ENCODE measurements at regions not wholly inside any gene's neighbourhood (a gene's known extent, or its start where the extent isn't known, plus 50 kb on each side); places are given as distances from the start of the nearest gene placed in this dataset.
A peak's percentile ranks its signal among the peaks of the same experiment; 100 is the strongest.

DNA sequence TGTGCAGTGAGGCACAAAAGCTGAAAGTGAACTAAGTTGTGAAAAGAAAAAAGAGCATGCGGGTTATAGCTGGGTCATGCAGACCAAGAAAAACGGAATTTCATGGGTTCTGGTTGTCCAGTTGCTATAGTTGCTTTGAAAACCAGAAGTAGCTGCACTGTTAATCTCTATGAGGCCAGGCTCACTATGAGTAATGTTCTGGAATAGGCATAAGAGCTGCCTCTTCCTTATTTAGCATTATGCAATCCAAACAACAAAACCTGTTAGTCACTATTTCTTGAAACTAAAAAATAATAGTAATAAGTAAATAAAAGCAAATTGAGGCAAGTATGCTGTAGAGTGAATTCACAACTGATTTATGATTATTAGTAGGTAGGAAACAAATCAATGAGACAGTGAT is 1383.7 kb downstream of the MRPL39 start:
- no peak for DNase-seq

DNA sequence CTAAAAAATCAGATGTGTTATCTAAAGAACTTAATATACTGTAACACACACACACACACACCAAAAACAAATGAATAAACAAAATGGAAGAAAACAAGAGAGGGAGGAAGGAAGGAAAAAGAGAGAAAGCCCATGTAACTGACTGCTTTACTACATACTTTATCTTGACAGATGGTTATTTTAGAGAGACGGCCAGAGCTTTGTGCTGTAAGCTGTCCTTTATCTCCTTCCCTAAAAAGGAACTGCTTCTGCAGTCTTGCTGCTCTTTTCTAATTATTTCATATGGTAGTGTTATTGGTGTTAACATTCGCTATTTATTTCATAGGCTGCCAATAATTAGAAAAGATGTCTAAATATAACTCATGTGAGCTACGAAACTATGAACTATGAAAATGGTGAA is 1384.6 kb downstream of the MRPL39 start:
- no peak for DNase-seq

DNA sequence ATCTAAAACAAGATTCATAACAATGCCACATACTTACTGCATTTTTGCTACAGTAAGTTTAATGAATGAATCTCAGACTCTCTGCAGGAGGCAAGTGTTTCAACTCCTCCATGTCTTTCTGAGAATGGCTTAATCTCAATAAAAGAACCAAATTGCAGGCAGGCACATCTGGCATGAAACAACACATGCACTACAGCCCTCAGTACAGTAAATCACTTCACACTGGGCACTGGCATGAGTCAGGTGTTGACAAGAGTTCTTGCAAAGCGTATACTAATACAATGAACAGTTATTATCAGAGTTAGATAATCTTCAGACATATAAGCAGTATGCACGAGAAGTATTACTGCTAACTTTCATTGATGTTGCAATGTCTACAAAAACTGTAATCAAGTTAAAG is 1386.8 kb downstream of the MRPL39 start:
- DNase-seq: no peak

DNA sequence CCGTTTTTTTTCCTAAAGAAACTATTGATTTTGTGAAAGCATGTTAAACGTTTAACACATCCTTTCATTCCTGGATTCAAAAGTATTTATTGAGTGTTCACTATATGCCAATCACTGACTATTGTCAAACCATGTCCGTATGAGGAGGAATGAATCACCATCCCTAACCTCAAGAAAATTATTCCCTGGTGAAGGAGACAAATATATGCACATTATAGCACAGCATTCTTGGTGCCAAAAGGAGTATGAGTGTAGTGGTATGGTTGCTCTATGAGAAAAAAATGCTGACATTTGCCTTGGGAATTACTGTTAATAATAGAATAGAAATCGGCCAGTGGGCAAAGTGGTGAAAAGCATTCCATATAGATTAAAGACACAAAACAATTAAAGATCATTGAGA is 1390.1 kb downstream of the MRPL39 start:
- no peak for DNase-seq

DNA sequence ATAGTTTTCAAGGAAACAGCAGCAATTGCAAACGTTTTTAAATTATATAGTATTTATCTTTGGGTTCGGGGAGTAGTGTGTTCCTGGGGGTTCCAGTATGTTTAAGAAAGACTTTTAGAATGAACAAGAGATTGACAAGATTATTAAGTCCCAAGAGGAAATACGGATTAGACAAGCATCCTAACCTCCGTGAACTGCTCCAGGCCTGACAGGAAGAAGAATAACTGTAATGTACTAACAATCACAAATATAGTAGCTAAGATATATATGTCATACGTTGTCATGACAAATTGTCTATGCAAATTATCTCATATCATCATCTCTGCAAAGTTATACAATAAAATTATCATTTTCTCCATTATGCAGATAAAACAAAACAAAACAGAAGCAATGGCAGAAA is 1397.2 kb downstream of the MRPL39 start:
- DNase-seq: no peak

DNA sequence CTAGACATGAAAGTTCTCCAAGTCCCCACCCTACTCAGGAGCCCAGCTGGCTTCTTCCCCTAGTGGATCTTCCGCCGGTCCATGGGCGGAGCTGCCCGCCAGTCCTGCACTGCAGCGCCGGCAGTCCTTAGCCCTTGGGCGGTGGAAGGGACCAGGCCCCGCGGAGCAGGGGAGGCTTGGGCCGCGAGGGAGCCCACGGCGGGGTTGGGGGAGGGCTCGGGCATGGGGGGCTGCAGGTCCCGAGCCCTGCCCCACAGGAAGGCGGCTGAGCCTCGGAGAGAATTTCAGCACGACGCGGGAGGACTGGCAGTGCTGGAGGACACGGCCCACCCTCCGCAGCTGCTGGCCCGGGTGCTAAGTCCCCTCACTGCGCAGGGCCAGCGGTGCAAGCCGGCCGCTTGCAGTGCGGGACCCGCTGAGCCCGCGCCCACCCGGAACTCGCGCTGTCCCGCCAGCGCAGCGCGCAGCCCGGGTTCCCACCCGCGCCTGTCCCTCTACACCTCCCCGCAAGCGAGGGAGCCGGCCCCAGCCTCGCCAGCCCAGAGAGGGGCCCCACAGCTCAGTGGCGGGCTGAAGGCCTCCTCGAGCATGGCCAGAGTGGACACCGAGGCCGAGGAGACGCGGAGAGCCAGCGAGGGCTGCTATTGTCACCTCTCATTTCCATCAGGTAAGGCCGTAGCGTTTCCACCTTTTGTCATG is 1398.6 kb downstream of the MRPL39 start:
- no peak for DNase-seq

DNA sequence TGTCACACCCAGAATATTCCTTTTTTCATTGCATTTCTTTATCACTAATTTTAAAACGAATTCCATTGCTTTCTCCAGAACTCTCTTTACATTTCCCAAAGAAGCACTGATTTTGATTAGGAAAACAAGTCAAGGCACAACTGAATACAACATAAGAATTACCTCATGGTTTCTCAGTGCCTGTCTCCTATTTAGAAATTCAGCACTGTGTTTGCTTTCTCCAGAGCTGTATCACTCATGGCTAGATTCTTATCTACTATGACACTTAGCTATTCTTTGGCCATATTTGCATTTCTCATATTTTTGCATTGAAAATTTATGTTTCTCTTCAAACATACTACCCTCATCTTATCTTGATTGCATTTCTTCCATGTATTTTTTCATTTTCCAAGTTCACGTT is 1402.0 kb downstream of the MRPL39 start:
- DNase-seq: no peak

DNA sequence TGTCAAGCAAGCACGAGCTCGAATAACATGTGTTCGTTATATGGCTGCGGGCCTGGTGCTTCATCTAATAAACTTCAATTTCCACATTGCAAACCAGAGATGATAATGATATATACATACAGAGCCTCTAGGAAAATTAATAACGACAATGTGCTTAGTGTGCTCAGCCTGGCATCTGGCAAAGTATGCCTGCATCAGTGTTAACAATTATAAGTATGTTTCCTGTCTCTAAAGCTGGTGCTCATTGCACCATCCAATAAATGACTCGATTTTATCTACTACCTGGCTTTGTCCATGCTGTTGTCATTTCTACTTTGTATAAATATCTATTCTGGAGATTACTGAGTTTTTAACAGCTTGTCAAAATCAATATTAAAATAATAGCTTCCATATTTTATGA is 1402.6 kb downstream of the MRPL39 start:
- no peak for DNase-seq

DNA sequence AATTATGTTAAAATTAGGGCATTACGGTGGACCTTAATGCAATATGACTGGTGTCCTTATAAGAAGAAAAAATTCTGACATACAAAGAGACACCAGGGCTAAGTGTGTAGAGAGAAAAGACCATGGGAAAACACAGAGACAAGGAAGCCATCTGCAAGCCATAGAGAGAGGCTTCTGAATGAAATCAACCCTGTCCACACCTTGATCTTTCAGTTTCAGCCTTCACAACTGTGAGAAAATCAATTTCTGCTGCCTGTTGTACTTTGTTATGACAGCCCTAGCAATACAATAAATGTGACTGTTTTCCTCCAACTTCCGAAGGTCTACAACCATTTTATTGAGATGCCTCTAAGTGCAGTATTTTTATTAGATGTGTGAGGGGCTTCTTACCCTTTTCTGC is 1407.2 kb downstream of the MRPL39 start:
- DNase-seq: no peak

DNA sequence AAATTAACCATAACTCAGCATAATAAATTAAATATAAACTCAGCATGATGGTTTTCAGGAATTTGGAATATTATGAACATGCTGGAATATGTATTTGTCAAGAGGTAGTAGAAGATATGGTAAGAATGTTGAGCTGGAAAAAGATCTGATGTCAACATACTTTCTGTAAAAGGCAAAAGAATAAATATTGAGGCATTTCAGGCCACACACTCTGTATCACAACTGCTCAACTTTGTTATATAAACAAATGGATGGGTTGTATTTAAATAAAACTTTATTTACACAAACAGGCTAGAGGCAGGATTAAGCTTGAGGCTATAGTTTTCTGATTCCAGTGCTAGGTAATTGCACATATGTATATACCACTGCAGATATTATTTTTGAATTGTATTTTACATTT is 1409.4 kb downstream of the MRPL39 start:
- DNase-seq: no peak

DNA sequence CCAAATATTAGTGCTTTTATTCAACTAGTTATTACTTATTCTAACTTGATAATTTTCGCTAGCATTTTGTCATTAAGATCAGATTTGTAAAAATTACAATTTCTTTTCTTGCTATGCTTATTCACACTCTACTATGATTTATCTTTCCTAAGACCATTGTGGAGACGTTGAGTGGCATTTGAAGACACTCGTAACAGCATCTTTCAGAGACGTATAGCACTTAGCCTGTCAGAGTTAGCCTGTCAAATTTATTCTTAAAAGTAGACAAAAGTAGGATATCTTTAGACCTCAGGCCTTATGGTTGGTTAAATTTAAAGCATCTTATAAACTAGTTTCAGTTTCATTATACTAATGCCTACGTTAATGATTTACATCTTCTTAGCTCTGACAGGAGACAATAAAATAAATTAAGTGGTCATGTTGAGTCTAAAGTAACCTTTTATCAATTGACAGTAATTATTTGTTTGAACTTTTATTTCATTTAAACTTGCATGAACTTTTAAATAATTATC is 1410.1 kb downstream of the MRPL39 start:
- DNase-seq: no peak

DNA sequence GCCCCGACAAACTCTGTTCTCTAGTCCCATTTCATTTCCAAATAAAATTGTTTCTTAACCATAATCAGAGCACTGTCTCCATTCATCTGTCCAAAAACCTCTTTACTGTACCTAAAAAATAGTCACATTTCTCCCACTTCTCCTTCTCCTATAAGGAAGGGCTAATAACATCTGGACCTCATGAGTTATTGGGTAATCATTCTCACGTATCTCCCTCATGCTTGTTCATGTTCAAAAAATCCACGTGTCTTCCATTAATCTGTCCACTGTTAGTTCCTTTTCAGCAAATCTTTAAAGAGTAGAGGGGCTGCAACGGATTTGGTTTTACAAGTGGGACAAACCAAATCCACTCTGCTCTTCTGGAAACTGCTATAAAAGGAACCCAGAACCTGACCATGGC is 1418.8 kb downstream of the MRPL39 start:
- DNase-seq: no peak

DNA sequence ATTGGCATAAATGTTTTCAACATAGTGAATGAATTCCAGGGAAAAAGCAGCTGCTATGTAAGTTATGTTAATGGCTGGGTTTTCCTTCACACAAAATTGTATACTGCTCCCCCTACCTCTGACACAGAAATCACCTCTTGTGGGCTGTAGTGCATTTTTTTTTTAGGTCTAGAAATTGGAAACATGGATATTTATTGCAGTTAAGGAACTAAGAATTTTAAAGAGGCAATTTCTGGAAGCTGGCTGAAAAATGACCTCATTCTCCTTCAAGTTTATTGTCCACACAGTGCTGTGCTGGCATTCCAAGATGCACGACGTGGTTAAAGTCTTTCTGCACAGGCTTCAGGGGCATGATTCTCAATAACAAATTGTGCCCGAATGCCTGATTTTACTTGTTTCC is 1424.2 kb downstream of the MRPL39 start:
- peak; percentile 12 for DNase-seq

DNA sequence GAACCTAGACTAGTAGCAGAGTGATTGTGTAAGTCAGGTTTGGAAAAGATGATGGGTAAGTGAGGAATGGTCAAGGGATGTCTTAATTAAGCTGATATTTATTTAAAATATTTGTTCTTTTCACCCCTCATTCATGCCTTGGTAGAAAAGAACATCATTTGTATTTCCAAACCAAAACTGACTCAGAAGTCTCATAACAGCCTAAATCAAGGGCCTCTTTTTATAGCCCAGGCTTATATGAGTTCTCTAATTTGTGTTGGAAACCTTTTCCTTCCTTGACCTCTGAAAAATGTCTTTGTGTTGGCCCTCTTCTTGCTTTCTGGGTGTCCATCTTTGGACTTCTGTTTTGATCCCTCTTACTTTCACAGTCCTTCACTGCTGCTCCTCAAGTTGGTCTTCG is 1428.2 kb downstream of the MRPL39 start:
- no peak for DNase-seq

DNA sequence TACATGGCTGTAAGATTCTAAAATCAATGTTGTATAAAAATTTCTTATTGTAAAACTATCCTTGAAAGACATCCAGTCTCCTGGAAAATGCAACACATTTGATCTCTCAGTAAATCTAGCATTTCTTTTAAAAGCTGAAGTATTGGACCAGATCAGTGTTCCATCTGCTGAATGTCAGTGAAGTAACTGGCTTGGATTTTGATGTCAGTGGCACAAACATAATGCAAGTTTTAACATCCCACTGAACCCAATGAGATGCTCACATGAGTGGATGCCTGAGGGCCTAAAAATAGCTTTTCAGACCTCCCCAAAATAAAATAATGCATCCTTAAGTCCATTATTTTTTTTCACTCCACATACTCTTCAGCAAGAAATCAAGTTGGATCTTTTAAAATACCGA is 1432.2 kb downstream of the MRPL39 start:
- DNase-seq: no peak

DNA sequence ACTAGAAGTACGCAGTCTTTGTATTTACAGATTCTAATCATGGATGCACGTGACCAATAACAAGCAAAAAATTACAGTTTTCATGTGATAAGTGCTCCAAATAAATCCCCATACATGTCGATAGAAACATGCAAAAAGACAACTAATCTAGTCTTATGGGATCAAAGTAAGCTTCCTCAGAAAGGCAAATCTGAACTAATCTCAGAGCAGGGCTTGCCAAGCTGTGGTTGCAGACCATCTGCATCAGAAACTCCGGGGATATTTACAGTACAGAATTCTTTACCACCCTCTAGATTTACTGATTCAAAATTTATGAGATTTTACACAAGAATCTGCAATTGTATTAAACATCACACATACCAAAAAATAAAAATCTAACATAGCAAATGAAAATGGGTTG is 1435.5 kb downstream of the MRPL39 start:
- DNase-seq: no peak

DNA sequence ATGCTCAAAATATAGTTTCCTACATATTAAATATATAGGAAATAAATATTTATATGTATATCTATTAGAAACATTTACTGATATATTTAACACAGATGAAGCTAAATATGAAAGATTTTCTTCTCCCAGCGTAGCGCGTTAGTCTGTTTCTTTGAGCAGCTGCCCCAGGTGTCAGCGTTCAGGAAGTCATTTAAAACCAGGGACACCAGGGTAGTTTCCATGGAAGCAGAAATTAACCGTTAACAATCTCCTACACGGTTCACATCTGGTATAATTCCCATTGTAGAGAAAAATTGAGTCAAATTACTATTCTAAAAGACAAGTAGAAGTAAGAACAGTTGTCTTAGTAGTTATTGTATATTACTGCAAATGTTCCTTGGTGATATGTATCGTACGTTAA is 1443.7 kb downstream of the MRPL39 start:
- DNase-seq: no peak

DNA sequence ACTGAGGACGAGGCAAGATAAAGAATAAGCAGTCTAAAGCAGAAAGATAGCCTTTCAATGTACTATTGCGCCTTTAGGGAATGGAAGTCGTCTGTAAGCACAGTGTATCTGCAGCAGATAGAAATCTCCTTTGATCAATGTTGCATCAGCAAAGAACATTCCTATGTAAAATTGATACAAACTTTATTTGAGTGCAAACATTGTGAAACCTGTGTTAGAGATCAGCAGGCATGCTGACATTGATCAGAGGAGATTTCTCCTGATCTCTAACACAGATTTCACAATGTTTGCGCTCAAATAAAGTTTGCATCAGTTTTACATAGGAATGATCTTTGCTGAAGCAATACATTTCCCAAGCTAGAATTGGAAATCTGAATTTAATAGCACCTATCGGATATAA is 1446.8 kb downstream of the MRPL39 start:
- DNase-seq: no peak

DNA sequence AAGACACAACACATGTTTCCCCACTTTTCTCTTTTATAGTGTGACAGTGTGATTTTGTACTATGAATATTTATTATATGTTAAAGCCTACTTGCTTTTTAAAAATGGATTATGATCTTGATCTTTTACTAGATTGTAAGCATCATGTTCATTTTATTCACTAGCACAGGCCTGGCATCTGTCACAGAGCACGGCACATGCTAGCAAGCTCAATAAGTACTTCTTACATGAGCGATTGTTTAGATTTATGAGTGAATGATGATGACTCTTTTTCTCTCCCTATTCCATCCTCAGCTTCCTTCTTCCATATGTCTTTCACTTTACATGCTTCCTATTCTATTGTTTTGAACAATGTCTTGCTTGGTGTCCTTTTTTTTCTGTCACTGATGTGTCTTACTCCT is 1454.1 kb downstream of the MRPL39 start:
- no peak for DNase-seq

DNA sequence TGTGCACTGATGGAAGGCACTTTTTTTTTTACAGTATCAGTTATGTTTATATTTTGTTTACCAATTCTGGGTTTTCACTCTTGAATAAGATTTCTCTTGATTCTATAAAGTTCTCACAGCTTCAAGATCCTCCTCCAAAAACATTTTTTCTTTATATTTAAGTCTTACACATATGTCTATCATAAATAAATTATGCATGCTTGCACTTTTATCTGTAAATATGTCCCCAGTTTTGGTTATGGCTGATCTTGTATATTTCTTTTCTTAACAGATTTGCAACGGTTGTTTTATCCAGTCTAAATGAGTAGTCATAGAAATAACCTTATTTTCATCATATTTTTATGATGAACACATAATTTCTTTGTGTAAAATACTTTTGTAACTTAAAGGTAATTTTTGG is 1456.5 kb downstream of the MRPL39 start:
- no peak for DNase-seq

DNA sequence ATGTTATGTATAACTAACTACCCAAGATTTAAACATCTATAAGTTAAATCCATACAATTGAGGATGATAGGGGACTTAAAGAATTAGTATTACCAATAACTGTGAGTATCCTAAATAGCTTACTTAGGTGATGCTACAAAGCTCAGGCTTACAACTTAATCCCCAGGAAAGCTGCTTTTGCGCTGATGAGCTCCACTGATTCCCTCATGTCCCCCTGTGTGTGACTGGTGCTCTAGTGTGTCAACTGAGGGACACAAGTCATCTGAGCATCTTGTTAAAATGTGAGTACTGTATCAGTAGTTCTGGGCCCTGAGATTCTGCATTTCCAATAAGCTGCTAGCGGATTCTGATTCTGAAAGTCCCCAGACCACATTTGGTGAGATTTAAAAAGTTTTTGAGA is 1458.8 kb downstream of the MRPL39 start:
- no peak for DNase-seq

DNA sequence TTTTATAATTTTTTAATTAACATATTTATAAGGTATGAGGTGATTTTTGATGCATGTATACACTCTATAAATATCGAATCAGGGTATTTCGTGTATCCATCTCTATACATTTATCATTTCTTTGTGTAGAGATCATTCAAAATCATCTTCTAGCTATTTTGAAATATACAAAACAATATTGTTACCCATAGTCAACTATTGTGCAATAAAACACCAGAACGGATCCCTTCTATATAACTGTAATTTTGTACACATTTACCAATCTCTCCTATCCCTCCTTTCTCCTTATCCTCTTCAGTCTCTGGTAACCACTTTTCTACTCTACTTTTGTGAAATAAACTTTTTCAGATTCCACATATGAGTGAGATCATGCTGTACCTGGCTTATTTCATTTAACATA is 1459.6 kb downstream of the MRPL39 start:
- DNase-seq: no peak

DNA sequence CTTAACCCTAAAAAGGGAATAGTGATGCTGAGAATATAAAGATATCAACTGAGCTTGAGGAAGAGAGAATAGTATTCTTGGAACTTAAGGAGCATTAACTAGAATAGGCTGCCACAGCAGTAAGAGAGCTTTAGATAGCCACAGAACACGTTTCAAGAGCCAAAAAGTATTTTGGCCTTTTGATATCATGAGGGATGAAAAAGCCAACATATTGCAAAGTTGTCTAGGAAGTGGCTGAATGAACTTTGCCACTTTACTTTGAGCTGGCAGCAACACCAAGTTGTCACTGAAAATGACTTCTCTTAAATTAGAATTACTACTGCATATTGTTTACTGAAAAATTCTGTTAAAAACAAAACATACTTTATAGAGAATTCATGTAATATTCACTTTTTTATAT is 1476.2 kb downstream of the MRPL39 start:
- no peak for DNase-seq

DNA sequence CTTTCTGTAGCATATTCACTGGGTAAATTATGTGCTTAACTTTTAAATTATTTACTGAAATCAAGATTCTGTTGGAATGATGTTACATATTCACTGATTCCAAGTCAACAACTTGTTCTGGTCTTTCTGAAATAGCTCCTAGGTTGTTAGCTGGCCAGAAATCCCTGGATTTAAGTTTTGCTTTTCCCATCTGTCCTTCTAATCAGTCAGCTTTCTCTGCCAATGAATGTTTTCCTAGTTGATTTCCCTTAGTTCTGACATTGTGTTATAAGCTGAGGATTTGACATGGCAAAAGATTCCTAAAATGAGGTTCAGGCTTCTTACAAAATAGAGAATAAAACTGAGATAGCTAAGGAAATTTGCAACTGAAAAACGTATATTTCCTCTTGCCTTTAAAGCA is 1479.6 kb downstream of the MRPL39 start:
- DNase-seq: peak; percentile 20

DNA sequence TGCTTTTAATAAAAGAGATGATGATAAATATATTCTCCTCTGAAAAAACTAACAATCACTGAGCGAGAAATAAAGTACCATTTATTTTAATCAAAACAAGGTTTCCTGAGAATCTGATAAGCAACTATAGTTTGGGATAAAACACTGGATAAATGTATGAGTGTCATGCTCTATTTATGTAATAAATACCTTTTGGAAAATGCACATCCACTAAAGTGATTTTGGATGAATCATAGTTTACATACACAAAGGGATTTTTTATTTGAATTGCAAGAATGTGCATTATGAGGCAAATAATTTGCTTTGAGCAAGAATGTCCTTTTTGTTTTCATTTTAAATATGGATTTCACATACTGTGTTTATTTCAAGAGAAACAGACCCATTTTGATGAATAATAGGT is 1483.5 kb downstream of the MRPL39 start:
- no peak for DNase-seq

All from muscle of arm (tissue), 1 donor.